Hepatocyte (in vitro differentiated cells): ENCODE measurements at regions not wholly inside any gene's neighbourhood (a gene's known extent, or its start where the extent isn't known, plus 50 kb on each side); places are given as distances from the start of the nearest gene placed in this dataset.
"Not testable (repeated sequence)": the region's sequence is repeated elsewhere in the genome, so short reads cannot be mapped to it uniquely, and the experiment has no call there.

Experiments used
- CTCF ChIP-seq: fragments of 200-600 bp; sonication (generic); IDR thresholded peaks from 2 replicates; pipeline ENCODE4 v1.5.1; 2016; ENCODE audit warnings: antibody characterized with exemption, mild to moderate bottlenecking; ENCODE audit not compliant: poor library complexity
- EZH2phosphoT487 ChIP-seq: fragments of 200-600 bp; sonication (generic); IDR thresholded peaks from one replicate; pipeline ENCODE4 v1.6.1; 2018; ENCODE audit warnings: antibody characterized with exemption, mild to moderate bottlenecking, low read depth, moderate library complexity; ENCODE audit not compliant: unreplicated experiment, severe bottlenecking

DNA sequence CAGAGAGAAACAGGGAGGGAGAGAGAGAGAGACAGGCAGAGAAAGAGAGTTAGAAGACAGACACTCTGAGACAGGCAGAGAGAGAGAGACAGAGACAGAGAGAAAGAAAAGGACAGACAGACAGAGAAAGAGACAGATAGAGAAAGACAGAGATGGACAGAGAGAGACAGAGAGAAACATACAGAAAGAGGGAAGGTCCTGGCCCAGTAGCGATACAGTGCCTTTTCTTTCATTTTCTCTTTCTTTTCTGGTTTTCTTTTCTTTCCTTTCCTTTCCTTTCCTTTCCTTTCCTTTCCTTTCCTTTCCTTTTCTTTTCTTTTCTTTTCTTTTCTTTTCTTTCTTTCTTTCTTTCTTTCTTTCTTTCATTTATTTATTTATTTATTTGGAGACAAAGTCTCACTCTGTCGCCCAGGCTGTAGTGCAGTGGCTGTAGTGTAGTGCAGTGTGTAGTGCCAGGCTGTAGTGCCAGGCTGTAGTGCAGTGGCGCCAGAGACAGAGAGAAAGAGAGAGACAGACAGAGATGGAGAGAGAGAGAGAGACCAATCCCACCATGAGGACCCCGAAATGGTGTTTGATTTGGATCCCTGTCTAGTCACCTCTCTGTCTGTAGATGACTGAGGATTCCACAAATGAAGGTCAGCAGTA is 1501.5 kb upstream of the DEFB115 start:
- TF ChIP-seq CTCF, EZH2phosphoT487: not testable (repeated sequence)
